Dermis blood vessel endothelial cell (primary cell): ENCODE measurements at regions not wholly inside any gene's neighbourhood (a gene's known extent, or its start where the extent isn't known, plus 50 kb on each side); places are given as distances from the start of the nearest gene placed in this dataset.
A peak's percentile ranks its signal among the peaks of the same experiment; 100 is the strongest.

Source experiments
- DNase-seq: peaks from one replicate; pipeline ENCODE4 v3.0.0; 2010

GRCh38 chr1:87733386-87733785 is 404.7 kb downstream of the LMO4 start:
- no peak for DNase-seq

- DNase-seq = no peak
These were observed 407.1 kb downstream of the LMO4 start for GRCh38 chr1:87735750-87736149.

GRCh38 chr1:87739141-87739540 is 410.5 kb downstream of the LMO4 start:
- no peak for DNase-seq

- no peak for DNase-seq
These were observed 411.0 kb downstream of the LMO4 start for GRCh38 chr1:87739704-87740103.

GRCh38 chr1:87743256-87743655 is 414.6 kb downstream of the LMO4 start:
- no peak for DNase-seq

- DNase-seq = no peak
These were observed 415.4 kb downstream of the LMO4 start for GRCh38 chr1:87744056-87744455.

GRCh38 chr1:87744763-87745162 is 416.1 kb downstream of the LMO4 start:
- DNase-seq = no peak

GRCh38 chr1:87753366-87753765 is 424.7 kb downstream of the LMO4 start:
- DNase-seq = no peak

GRCh38 chr1:87754139-87754538 is 425.5 kb downstream of the LMO4 start:
- DNase-seq = no peak

- DNase-seq = no peak
These were observed 429.0 kb downstream of the LMO4 start for GRCh38 chr1:87757676-87758075.

- no peak for DNase-seq
These were observed 430.9 kb downstream of the LMO4 start for GRCh38 chr1:87759421-87760087.

- no peak for DNase-seq
These were observed 431.5 kb downstream of the LMO4 start for GRCh38 chr1:87760155-87760554.

- no peak for DNase-seq
These were observed 432.0 kb downstream of the LMO4 start for GRCh38 chr1:87760654-87761053.

- DNase-seq = no peak
These were observed 434.8 kb downstream of the LMO4 start for GRCh38 chr1:87763483-87763882.

- DNase-seq = no peak
These were observed 436.5 kb downstream of the LMO4 start for GRCh38 chr1:87765057-87765680.

- DNase-seq = peak; percentile 55
These were observed 437.0 kb downstream of the LMO4 start for GRCh38 chr1:87765681-87766070.

GRCh38 chr1:87766737-87767136 is 438.1 kb downstream of the LMO4 start:
- DNase-seq = peak; percentile 0

GRCh38 chr1:87778896-87779295 is 450.2 kb downstream of the LMO4 start:
- DNase-seq = no peak

- no peak for DNase-seq
These were observed 452.9 kb downstream of the LMO4 start for GRCh38 chr1:87781554-87781953.

- DNase-seq = no peak
These were observed 454.6 kb downstream of the LMO4 start for GRCh38 chr1:87783315-87783714.

GRCh38 chr1:87785386-87785785 is 456.7 kb downstream of the LMO4 start:
- DNase-seq = no peak

- no peak for DNase-seq
These were observed 457.5 kb downstream of the LMO4 start for GRCh38 chr1:87786229-87786628.

GRCh38 chr1:87786861-87787545 is 458.3 kb downstream of the LMO4 start:
- no peak for DNase-seq

GRCh38 chr1:87787551-87787950 is 458.9 kb downstream of the LMO4 start:
- DNase-seq = no peak
